ENCODE measurements at regions not wholly inside any gene's neighbourhood (a gene's known extent, or its start where the extent isn't known, plus 50 kb on each side); places are given as distances from the start of the nearest gene placed in this dataset.

- Histone ChIP-seq H3K79me2 (ENCODE audit: control insufficient read depth, insufficient read depth, low read length, unreplicated experiment) (no peaks in the 10 kb centered on the region), H3K4me3 (ENCODE audit: low read depth, low read length) (no peak overlapping the region), H3K36me3 (ENCODE audit: insufficient read depth, low read length) (peaks cover 5% of the 10 kb centered on the region), H3K27ac (ENCODE audit: low read depth, low read length) (no peak overlapping the region), H3K4me1 (ENCODE audit: control insufficient read depth, insufficient read depth, low read length, unreplicated experiment) (peaks cover 10% of the 10 kb centered on the region), H2AFZ (ENCODE audit: low read length, unreplicated experiment) (no peak overlapping the region), H3K27me3 (ENCODE audit: insufficient read depth, low read length) (no peaks in the 10 kb centered on the region)
Observed at GRCh38 chr14:71682337-71682736, 249.9 kb upstream of the RGS6 start.

- Histone ChIP-seq H3K27ac (ENCODE audit: low read depth, low read length) (no peak overlapping the region), H3K79me2 (ENCODE audit: control insufficient read depth, insufficient read depth, low read length, unreplicated experiment) (no peaks in the 10 kb centered on the region), H3K4me3 (ENCODE audit: low read depth, low read length) (no peak overlapping the region), H3K27me3 (ENCODE audit: insufficient read depth, low read length) (no peaks in the 10 kb centered on the region), H3K4me1 (ENCODE audit: control insufficient read depth, insufficient read depth, low read length, unreplicated experiment) (peaks cover 27% of the 10 kb centered on the region), H3K36me3 (ENCODE audit: insufficient read depth, low read length) (peaks cover 5% of the 10 kb centered on the region), H2AFZ (ENCODE audit: low read length, unreplicated experiment) (no peak overlapping the region)
Observed at GRCh38 chr14:71684323-71684722, 247.9 kb upstream of the RGS6 start.

GRCh38 chr14:71686677-71687076 is 245.6 kb upstream of the RGS6 start:
- no peak overlapping the region for H3K4me3 ChIP-seq (ENCODE audit: low read depth, low read length)
- H3K36me3 ChIP-seq (ENCODE audit: insufficient read depth, low read length): peaks cover 5% of the 10 kb centered on the region

GRCh38 chr14:71687166-71687831 is 244.9 kb upstream of the RGS6 start:
- Histone ChIP-seq H3K36me3 (ENCODE audit: insufficient read depth, low read length) (peaks cover 5% of the 10 kb centered on the region), H3K4me1 (ENCODE audit: control insufficient read depth, insufficient read depth, low read length, unreplicated experiment) (peaks cover 28% of the 10 kb centered on the region), H3K27ac (ENCODE audit: low read depth, low read length) (peak overlapping the region; percentile 37), H3K27me3 (ENCODE audit: insufficient read depth, low read length) (no peaks in the 10 kb centered on the region), H3K4me3 (ENCODE audit: low read depth, low read length) (no peak overlapping the region), H3K79me2 (ENCODE audit: control insufficient read depth, insufficient read depth, low read length, unreplicated experiment) (no peaks in the 10 kb centered on the region), H2AFZ (ENCODE audit: low read length, unreplicated experiment) (no peak overlapping the region)

More at GRCh38 chr14:71686677-71687076, 245.6 kb upstream of the RGS6 start:
- peak overlapping the region; percentile 37 for H3K27ac ChIP-seq (ENCODE audit: low read depth, low read length)
- no peaks in the 10 kb centered on the region for H3K79me2 ChIP-seq (ENCODE audit: control insufficient read depth, insufficient read depth, low read length, unreplicated experiment)
- peaks cover 27% of the 10 kb centered on the region for H3K4me1 ChIP-seq (ENCODE audit: control insufficient read depth, insufficient read depth, low read length, unreplicated experiment)
- H3K27me3 ChIP-seq (ENCODE audit: insufficient read depth, low read length): no peaks in the 10 kb centered on the region
- no peak overlapping the region for H2AFZ ChIP-seq (ENCODE audit: low read length, unreplicated experiment)

GRCh38 chr14:71688576-71688975 is 243.7 kb upstream of the RGS6 start:
- H3K27ac ChIP-seq (ENCODE audit: low read depth, low read length): no peak overlapping the region
- no peaks in the 10 kb centered on the region for H3K27me3 ChIP-seq (ENCODE audit: insufficient read depth, low read length)
- H3K4me3 ChIP-seq (ENCODE audit: low read depth, low read length): no peak overlapping the region
- peaks cover 12% of the 10 kb centered on the region for H3K36me3 ChIP-seq (ENCODE audit: insufficient read depth, low read length)
- H3K79me2 ChIP-seq (ENCODE audit: control insufficient read depth, insufficient read depth, low read length, unreplicated experiment): no peaks in the 10 kb centered on the region
- H2AFZ ChIP-seq (ENCODE audit: low read length, unreplicated experiment): no peak overlapping the region
- peaks cover 40% of the 10 kb centered on the region for H3K4me1 ChIP-seq (ENCODE audit: control insufficient read depth, insufficient read depth, low read length, unreplicated experiment)

GRCh38 chr14:71690478-71690877 is 241.8 kb upstream of the RGS6 start:
- Histone ChIP-seq H3K79me2 (ENCODE audit: control insufficient read depth, insufficient read depth, low read length, unreplicated experiment) (no peaks in the 10 kb centered on the region), H3K4me1 (ENCODE audit: control insufficient read depth, insufficient read depth, low read length, unreplicated experiment) (peaks cover 40% of the 10 kb centered on the region), H3K4me3 (ENCODE audit: low read depth, low read length) (no peak overlapping the region), H3K27ac (ENCODE audit: low read depth, low read length) (no peak overlapping the region), H3K36me3 (ENCODE audit: insufficient read depth, low read length) (peaks cover 6% of the 10 kb centered on the region), H2AFZ (ENCODE audit: low read length, unreplicated experiment) (no peak overlapping the region), H3K27me3 (ENCODE audit: insufficient read depth, low read length) (no peaks in the 10 kb centered on the region)

- Histone ChIP-seq H2AFZ (ENCODE audit: low read length, unreplicated experiment) (no peak overlapping the region), H3K36me3 (ENCODE audit: insufficient read depth, low read length) (peaks cover 6% of the 10 kb centered on the region; the same call in 1 of the 2 replicates), H3K27me3 (ENCODE audit: insufficient read depth, low read length) (no peaks in the 10 kb centered on the region), H3K4me3 (ENCODE audit: low read depth, low read length) (no peak overlapping the region), H3K79me2 (ENCODE audit: control insufficient read depth, insufficient read depth, low read length, unreplicated experiment) (no peaks in the 10 kb centered on the region), H3K27ac (ENCODE audit: low read depth, low read length) (0 out of 2 replicates have a peak overlapping the region, but pooled peaks have one; percentile 34), H3K4me1 (ENCODE audit: control insufficient read depth, insufficient read depth, low read length, unreplicated experiment) (peaks cover 29% of the 10 kb centered on the region)
Observed at GRCh38 chr14:71692496-71692895, 239.7 kb upstream of the RGS6 start.

GRCh38 chr14:71693381-71693780 is 238.8 kb upstream of the RGS6 start:
- peaks cover 6% of the 10 kb centered on the region; the same call in 1 of the 2 replicates for H3K36me3 ChIP-seq (ENCODE audit: insufficient read depth, low read length)
- H2AFZ ChIP-seq (ENCODE audit: low read length, unreplicated experiment): no peak overlapping the region
- peaks cover 22% of the 10 kb centered on the region for H3K4me1 ChIP-seq (ENCODE audit: control insufficient read depth, insufficient read depth, low read length, unreplicated experiment)
- H3K79me2 ChIP-seq (ENCODE audit: control insufficient read depth, insufficient read depth, low read length, unreplicated experiment): no peaks in the 10 kb centered on the region
- H3K27ac ChIP-seq (ENCODE audit: low read depth, low read length): peak overlapping the region; percentile 34; the same call in 1 of the 2 replicates
- H3K27me3 ChIP-seq (ENCODE audit: insufficient read depth, low read length): no peaks in the 10 kb centered on the region
- no peak overlapping the region for H3K4me3 ChIP-seq (ENCODE audit: low read depth, low read length)

GRCh38 chr14:71694591-71695530 is 237.4 kb upstream of the RGS6 start:
- H3K79me2 ChIP-seq (ENCODE audit: control insufficient read depth, insufficient read depth, low read length, unreplicated experiment): no peaks in the 10 kb centered on the region
- H3K27me3 ChIP-seq (ENCODE audit: insufficient read depth, low read length): no peaks in the 10 kb centered on the region
- peaks cover 13% of the 10 kb centered on the region for H3K4me1 ChIP-seq (ENCODE audit: control insufficient read depth, insufficient read depth, low read length, unreplicated experiment)
- H2AFZ ChIP-seq (ENCODE audit: low read length, unreplicated experiment): no peak overlapping the region
- H3K4me3 ChIP-seq (ENCODE audit: low read depth, low read length): no peak overlapping the region
- H3K36me3 ChIP-seq (ENCODE audit: insufficient read depth, low read length): peaks cover 10% of the 10 kb centered on the region
- no peak overlapping the region for H3K27ac ChIP-seq (ENCODE audit: low read depth, low read length)

- Histone ChIP-seq H3K79me2 (ENCODE audit: control insufficient read depth, insufficient read depth, low read length, unreplicated experiment) (no peaks in the 10 kb centered on the region), H3K4me3 (ENCODE audit: low read depth, low read length) (no peak overlapping the region), H3K27me3 (ENCODE audit: insufficient read depth, low read length) (no peaks in the 10 kb centered on the region), H3K4me1 (ENCODE audit: control insufficient read depth, insufficient read depth, low read length, unreplicated experiment) (peaks cover 13% of the 10 kb centered on the region), H2AFZ (ENCODE audit: low read length, unreplicated experiment) (no peak overlapping the region), H3K36me3 (ENCODE audit: insufficient read depth, low read length) (peaks cover 10% of the 10 kb centered on the region), H3K27ac (ENCODE audit: low read depth, low read length) (no peak overlapping the region)
Observed at GRCh38 chr14:71695611-71696350, 236.4 kb upstream of the RGS6 start.

Data from ACC112 (cell line).